PC-9 (cell line): ENCODE measurements at regions not wholly inside any gene's neighbourhood (a gene's known extent, or its start where the extent isn't known, plus 50 kb on each side); places are given as distances from the start of the nearest gene placed in this dataset.
A peak's percentile ranks its signal among the peaks of the same experiment; 100 is the strongest.
"Not testable (repeated sequence)": the region's sequence is repeated elsewhere in the genome, so short reads cannot be mapped to it uniquely, and the experiment has no call there.

ENCODE experiments used
- BruUV-seq: library from RNA; stranded (reverse); fragments of 400-500 nt; replicated peaks from 2 replicates; lab custom pipeline; 2021; lab: Mats Ljungman, UMichigan
- CTCF ChIA-PET: fragments of 300-600 bp; sonication (Branson Sonifier 250); formaldehyde crosslinking; loops from one replicate; lab custom pipeline; 2022; ENCODE audit warnings: antibody characterized with exemption; lab: Charles Lee
- POLR2A ChIA-PET: fragments of 300-600 bp; sonication (Branson Sonifier 250); formaldehyde crosslinking; loops from one replicate; lab custom pipeline; 2022; ENCODE audit warnings: antibody characterized with exemption; ENCODE audit not compliant: unreplicated experiment; lab: Charles Lee
- DNase-seq, 2 experiments: peaks; one replicate each; pipeline versions ENCODE4 v3.0.0 to v3.0.0-alpha.2; 2015 to 2022; ENCODE audit warnings: mixed read lengths in 1 of 2
- H2AFZ ChIP-seq: fragments of 200-600 bp; sonication (generic); 2 replicates; pipeline ENCODE4 v1.8.1; 2017; ENCODE audit warnings: antibody characterized with exemption
- H3F3A ChIP-seq: fragments of 200-600 bp; sonication (generic); 2 replicates; pipeline ENCODE4 v1.8.1; 2017; ENCODE audit warnings: antibody characterized with exemption, mild to moderate bottlenecking, low read depth; ENCODE audit not compliant: insufficient read depth
- H3K27ac ChIP-seq: fragments of 200-600 bp; sonication (generic); 2 replicates; pipeline ENCODE4 v1.6.1; 2016; ENCODE audit warnings: mixed run types
- H3K27me3 ChIP-seq: fragments of 200-600 bp; sonication (generic); 2 replicates; pipeline ENCODE4 v1.6.1; 2016; ENCODE audit warnings: low read depth, mixed run types; ENCODE audit not compliant: insufficient read depth
- H3K36me3 ChIP-seq: fragments of 200-600 bp; sonication (generic); 2 replicates; pipeline ENCODE4 v1.6.1; 2016; ENCODE audit warnings: low read depth, mixed run types
- H3K4me1 ChIP-seq: fragments of 200-600 bp; sonication (generic); replicated peaks from 2 replicates; pipeline ENCODE4 v1.6.1; 2016; ENCODE audit warnings: mixed run types; ENCODE audit not compliant: insufficient read depth
- H3K4me2 ChIP-seq: fragments of 200-600 bp; sonication (generic); 2 replicates; pipeline ENCODE4 v1.6.1; 2017; ENCODE audit warnings: mixed run types
- H3K4me3 ChIP-seq: fragments of 200-600 bp; sonication (generic); 2 replicates; pipeline ENCODE4 v1.6.1; 2016; ENCODE audit warnings: mixed run types
- H3K79me2 ChIP-seq: fragments of 200-600 bp; sonication (generic); 2 replicates; pipeline ENCODE4 v1.6.1; 2017; ENCODE audit warnings: low read depth, mixed run types
- H3K9me2 ChIP-seq: fragments of 200-600 bp; sonication (generic); 2 replicates; pipeline ENCODE4 v1.8.1; 2017; ENCODE audit warnings: mild to moderate bottlenecking; ENCODE audit not compliant: insufficient read depth
- H3K9me3 ChIP-seq: fragments of 200-600 bp; sonication (generic); 2 replicates; pipeline ENCODE4 v1.8.1; 2016; ENCODE audit warnings: low read depth; ENCODE audit not compliant: insufficient read depth
- H4K20me1 ChIP-seq: fragments of 200-600 bp; sonication (generic); 2 replicates; pipeline ENCODE4 v1.8.1; 2017; ENCODE audit not compliant: insufficient read depth
- EZH2 ChIP-seq: fragments of 200-600 bp; sonication (generic); IDR thresholded peaks from 2 replicates; pipeline ENCODE4 v1.8.0; 2017; ENCODE audit warnings: antibody characterized with exemption, low read depth
- intact Hi-C: fragments of 100-400 bp; cut with micrococcal nuclease; formaldehyde crosslinking; loops from one replicate; pipeline ENCODE4 v1.10.0; 2022; ENCODE audit not compliant: unreplicated experiment
- TF ChIP-seq, protein P1 (sequence below): fragments of 200-600 bp; sonication (generic); conservative IDR thresholded peaks from 2 replicates; pipeline ENCODE4 v1.6.1; 2017; ENCODE audit warnings: mixed run types, antibody characterized with exemption, mild to moderate bottlenecking, moderate library complexity

DNA sequence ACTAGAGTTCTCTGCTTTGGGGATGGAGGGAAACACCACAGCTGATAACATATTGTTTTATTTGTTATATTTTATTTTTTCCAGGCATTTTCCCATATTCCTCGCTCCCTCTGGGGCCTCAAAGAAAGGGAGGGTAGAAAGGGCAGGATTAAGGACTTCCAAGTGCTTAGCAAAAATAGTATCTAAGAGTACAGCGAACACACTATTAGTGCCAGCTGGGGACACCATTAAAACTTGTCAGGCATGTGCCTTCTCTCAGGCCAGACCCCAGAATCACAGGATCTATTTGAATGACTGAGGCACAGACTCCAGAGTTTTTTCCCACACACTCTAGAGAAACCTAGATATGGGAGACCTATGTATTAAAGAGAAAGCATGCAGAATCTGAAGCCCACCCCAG lies 451.0 kb upstream of the TRPC7 start:
- no peaks in the 10 kb centered on the region for H3K27me3 ChIP-seq
- H3K9me2 ChIP-seq: no peaks in the 10 kb centered on the region
- H3K27ac ChIP-seq: no peak overlapping the region
- no peak overlapping the region for H3K4me3 ChIP-seq
- intact Hi-C loops: no loop called here
- BruUV-seq: no TSS peak
- no peaks in the 10 kb centered on the region for H3F3A ChIP-seq
- CTCF ChIA-PET: no interaction called here
- DNase-seq: no peak
- peaks cover 7% of the 10 kb centered on the region for H3K4me1 ChIP-seq
- H3K4me2 ChIP-seq: no peak overlapping the region
- no peak overlapping the region for H2AFZ ChIP-seq
- no peaks in the 10 kb centered on the region for H3K79me2 ChIP-seq
- no peaks in the 10 kb centered on the region for H3K9me3 ChIP-seq
- H4K20me1 ChIP-seq: no peaks in the 10 kb centered on the region
- TF ChIP-seq, protein P1, sequence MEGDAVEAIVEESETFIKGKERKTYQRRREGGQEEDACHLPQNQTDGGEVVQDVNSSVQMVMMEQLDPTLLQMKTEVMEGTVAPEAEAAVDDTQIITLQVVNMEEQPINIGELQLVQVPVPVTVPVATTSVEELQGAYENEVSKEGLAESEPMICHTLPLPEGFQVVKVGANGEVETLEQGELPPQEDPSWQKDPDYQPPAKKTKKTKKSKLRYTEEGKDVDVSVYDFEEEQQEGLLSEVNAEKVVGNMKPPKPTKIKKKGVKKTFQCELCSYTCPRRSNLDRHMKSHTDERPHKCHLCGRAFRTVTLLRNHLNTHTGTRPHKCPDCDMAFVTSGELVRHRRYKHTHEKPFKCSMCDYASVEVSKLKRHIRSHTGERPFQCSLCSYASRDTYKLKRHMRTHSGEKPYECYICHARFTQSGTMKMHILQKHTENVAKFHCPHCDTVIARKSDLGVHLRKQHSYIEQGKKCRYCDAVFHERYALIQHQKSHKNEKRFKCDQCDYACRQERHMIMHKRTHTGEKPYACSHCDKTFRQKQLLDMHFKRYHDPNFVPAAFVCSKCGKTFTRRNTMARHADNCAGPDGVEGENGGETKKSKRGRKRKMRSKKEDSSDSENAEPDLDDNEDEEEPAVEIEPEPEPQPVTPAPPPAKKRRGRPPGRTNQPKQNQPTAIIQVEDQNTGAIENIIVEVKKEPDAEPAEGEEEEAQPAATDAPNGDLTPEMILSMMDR: no peak
- no peak for TF ChIP-seq EZH2
- POLR2A ChIA-PET: no interaction called here
- H3K36me3 ChIP-seq: no peaks in the 10 kb centered on the region

- Histone ChIP-seq H3K27ac (no peak overlapping the region), H3K4me2 (no peak overlapping the region), H2AFZ (no peak overlapping the region), H3K36me3 (no peaks in the 10 kb centered on the region), H3K9me2 (no peaks in the 10 kb centered on the region), H3K9me3 (no peaks in the 10 kb centered on the region), H3K27me3 (no peaks in the 10 kb centered on the region), H3F3A (peaks cover 7% of the 10 kb centered on the region; the same call in 1 of the 2 replicates), H4K20me1 (no peaks in the 10 kb centered on the region), H3K4me1 (peaks cover 17% of the 10 kb centered on the region), H3K79me2 (no peaks in the 10 kb centered on the region), H3K4me3 (no peak overlapping the region)
- POLR2A ChIA-PET: interaction anchor here (0.8 kb wide), 1 partner anchor 243 kb away, joined by 6 read pairs; no protein-coding TSS in a partner anchor
- no peak for DNase-seq
- TF ChIP-seq EZH2: no peak
- TF ChIP-seq, protein P1: no peak
- no TSS peak for BruUV-seq
- intact Hi-C loops: no loop called here
- CTCF ChIA-PET: no interaction called here
Measured at GRCh38 chr5:136814619-136815378, 449.5 kb upstream of the TRPC7 start.

DNA sequence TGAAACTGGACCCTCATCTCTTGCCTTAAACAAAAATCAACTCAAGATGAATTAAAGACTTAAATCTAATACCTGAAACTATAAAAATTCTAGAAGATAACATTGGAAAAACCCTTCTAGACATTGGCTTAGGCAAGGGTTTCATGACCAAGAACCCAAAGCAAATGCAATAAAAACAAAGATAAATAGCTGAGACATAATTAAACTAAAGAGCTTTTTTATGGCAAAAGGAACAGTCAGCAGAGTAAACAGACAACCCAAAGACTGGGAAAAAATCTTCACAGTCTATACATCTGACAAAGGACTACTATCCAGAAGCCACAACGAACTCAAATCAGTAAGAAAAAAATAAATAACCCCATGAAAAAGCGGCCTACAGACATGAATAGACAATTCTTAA lies 446.9 kb upstream of the TRPC7 start:
- peaks cover 17% of the 10 kb centered on the region for H3K4me1 ChIP-seq
- H3K4me2 ChIP-seq, H3K27me3 ChIP-seq, intact Hi-C loops, H4K20me1 ChIP-seq, POLR2A ChIA-PET, H3K4me3 ChIP-seq, H3F3A ChIP-seq, H3K9me3 ChIP-seq, H3K79me2 ChIP-seq, BruUV-seq, H2AFZ ChIP-seq, H3K9me2 ChIP-seq, H3K36me3 ChIP-seq, CTCF ChIA-PET, H3K27ac ChIP-seq, DNase-seq: not testable (repeated sequence)

- TF ChIP-seq, protein P1: no peak
- no peak for TF ChIP-seq EZH2
- no peak overlapping the region for H3K27ac ChIP-seq
- intact Hi-C loops: no loop called here
- H3K9me2 ChIP-seq: no peaks in the 10 kb centered on the region
- peaks cover 7% of the 10 kb centered on the region; the same call in 1 of the 2 replicates for H3F3A ChIP-seq
- peaks cover 17% of the 10 kb centered on the region for H3K4me1 ChIP-seq
- H3K79me2 ChIP-seq: no peaks in the 10 kb centered on the region
- H3K27me3 ChIP-seq: no peaks in the 10 kb centered on the region
- BruUV-seq: no TSS peak
- H4K20me1 ChIP-seq: no peaks in the 10 kb centered on the region
- ChIA-PET CTCF (no interaction called here), POLR2A (no interaction called here)
- no peaks in the 10 kb centered on the region for H3K36me3 ChIP-seq
- peak; percentile 6 to 39 for DNase-seq
- H2AFZ ChIP-seq: no peak overlapping the region
- no peaks in the 10 kb centered on the region for H3K9me3 ChIP-seq
- no peak overlapping the region for H3K4me2 ChIP-seq
- no peak overlapping the region for H3K4me3 ChIP-seq
Measured at GRCh38 chr5:136811551-136811950, 446.2 kb upstream of the TRPC7 start.
